22Rv1 (cell line): ENCODE measurements at regions not wholly inside any gene's neighbourhood (a gene's known extent, or its start where the extent isn't known, plus 50 kb on each side); places are given as distances from the start of the nearest gene placed in this dataset.

Experiments
- CTCF ChIP-seq: fragments of 450-650 bp; IDR thresholded peaks from 2 replicates; pipeline ENCODE4 v1.5.1; 2017; ENCODE audit warnings: mild to moderate bottlenecking
- ZFX ChIP-seq: fragments of 450-650 bp; IDR thresholded peaks from 2 replicates; pipeline ENCODE4 v1.6.1; 2017; ENCODE audit warnings: antibody characterized with exemption, borderline replicate concordance

GRCh38 chr6:40671694-40672050 lies 84.5 kb upstream of the LRFN2 start:
- TF ChIP-seq CTCF (no peak), ZFX (no peak)
